ENCODE measurements at regions not wholly inside any gene's neighbourhood (a gene's known extent, or its start where the extent isn't known, plus 50 kb on each side); places are given as distances from the start of the nearest gene placed in this dataset.

DNA sequence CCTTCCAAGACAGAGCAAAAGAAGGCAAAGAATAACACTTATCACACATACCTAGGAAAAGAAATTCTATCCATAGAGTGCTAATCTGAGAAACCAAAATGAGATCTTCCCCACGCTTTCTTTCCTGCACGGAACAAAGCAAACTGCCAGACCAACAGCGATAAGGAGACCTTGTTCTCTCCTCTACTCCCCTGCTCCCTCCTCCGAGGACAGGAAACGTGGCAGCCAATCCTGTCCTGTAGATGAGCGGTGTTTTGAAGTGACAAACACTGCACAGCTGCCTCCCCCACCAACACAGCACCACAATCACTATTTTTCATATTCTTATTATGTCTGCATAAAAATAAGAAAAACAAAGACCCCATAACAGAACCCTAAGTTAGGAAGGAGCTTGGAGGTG, 113.9 kb upstream of the IRS2 start:
- Mint-ChIP-seq H3K4me1 (peaks cover 12% of the 10 kb centered on the region; the same call in 2 of the 3 replicates), H3K4me3 (peak overlapping the region; percentile 56; the same call in 2 of the 3 replicates), H3K9me3 (peaks cover 3% of the 10 kb centered on the region; the same call in 1 of the 3 replicates), H3K27me3 (ENCODE audit: insufficient read depth, low read depth, poor library complexity) (peaks cover 5% of the 10 kb centered on the region), H3K36me3 (ENCODE audit: low read depth) (peaks cover 5% of the 10 kb centered on the region; the same call in 2 of the 3 replicates), H3K27ac (no peak overlapping the region)
- H4K20me1 ChIP-seq (replicated peaks; ENCODE audit: insufficient read depth) = no peaks in the 10 kb centered on the region
- H3K4me3 ChIP-seq = peak overlapping the region; percentile 47
- no peaks in the 10 kb centered on the region for H3K27me3 ChIP-seq (ENCODE audit: insufficient read depth)
- peak overlapping the region; percentile 74 for H3K4me2 ChIP-seq
- H3F3A ChIP-seq (replicated peaks; ENCODE audit: low read depth) = no peaks in the 10 kb centered on the region
- H2AFZ ChIP-seq = peak overlapping the region; percentile 89
- ATAC-seq (peak; percentile 87), DNase-seq (ENCODE audit: low spot score) (peak; percentile 30)
- 0 out of 2 replicates have a peak, but pooled peaks cover 6% of the 10 kb centered on the region for H3K9me2 ChIP-seq (ENCODE audit: insufficient read depth)
- H3K36me3 ChIP-seq (ENCODE audit: insufficient read depth) = no peaks in the 10 kb centered on the region
- peaks cover 12% of the 10 kb centered on the region; the same call in 1 of the 2 replicates for H3K4me1 ChIP-seq (ENCODE audit: insufficient read depth)
- no peak overlapping the region for H3K27ac ChIP-seq (ENCODE audit: low read depth)
- TF ChIP-seq STAT1 (IDR thresholded peaks at IDR 0.05; ENCODE audit: unreplicated experiment) (no peak), ZNF331 (CRISPR knock-in tag; IDR thresholded peaks at IDR 0.05; ENCODE audit: low read depth) (no peak), NANOG (IDR thresholded peaks at IDR 0.05; ENCODE audit: borderline replicate concordance) (no peak), ZNF114 (CRISPR knock-in tag; IDR thresholded peaks at IDR 0.05) (no peak), EZH2phosphoT487 (IDR thresholded peaks at IDR 0.05; ENCODE audit: unreplicated experiment) (no peak), JUNB (IDR thresholded peaks at IDR 0.05; ENCODE audit: unreplicated experiment) (no peak), CREB1 (CRISPR knock-in tag; IDR thresholded peaks at IDR 0.05; ENCODE audit: low read depth) (no peak), POLR2AphosphoS5 (IDR thresholded peaks at IDR 0.05; ENCODE audit: low read depth) (no peak), EZH2 (IDR thresholded peaks at IDR 0.05; ENCODE audit: low read depth, unreplicated experiment) (no peak)
- TF ChIP-seq, protein P1, sequence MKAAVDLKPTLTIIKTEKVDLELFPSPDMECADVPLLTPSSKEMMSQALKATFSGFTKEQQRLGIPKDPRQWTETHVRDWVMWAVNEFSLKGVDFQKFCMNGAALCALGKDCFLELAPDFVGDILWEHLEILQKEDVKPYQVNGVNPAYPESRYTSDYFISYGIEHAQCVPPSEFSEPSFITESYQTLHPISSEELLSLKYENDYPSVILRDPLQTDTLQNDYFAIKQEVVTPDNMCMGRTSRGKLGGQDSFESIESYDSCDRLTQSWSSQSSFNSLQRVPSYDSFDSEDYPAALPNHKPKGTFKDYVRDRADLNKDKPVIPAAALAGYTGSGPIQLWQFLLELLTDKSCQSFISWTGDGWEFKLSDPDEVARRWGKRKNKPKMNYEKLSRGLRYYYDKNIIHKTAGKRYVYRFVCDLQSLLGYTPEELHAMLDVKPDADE (IDR thresholded peaks at IDR 0.05) = no peak
- TF ChIP-seq, protein P2, sequence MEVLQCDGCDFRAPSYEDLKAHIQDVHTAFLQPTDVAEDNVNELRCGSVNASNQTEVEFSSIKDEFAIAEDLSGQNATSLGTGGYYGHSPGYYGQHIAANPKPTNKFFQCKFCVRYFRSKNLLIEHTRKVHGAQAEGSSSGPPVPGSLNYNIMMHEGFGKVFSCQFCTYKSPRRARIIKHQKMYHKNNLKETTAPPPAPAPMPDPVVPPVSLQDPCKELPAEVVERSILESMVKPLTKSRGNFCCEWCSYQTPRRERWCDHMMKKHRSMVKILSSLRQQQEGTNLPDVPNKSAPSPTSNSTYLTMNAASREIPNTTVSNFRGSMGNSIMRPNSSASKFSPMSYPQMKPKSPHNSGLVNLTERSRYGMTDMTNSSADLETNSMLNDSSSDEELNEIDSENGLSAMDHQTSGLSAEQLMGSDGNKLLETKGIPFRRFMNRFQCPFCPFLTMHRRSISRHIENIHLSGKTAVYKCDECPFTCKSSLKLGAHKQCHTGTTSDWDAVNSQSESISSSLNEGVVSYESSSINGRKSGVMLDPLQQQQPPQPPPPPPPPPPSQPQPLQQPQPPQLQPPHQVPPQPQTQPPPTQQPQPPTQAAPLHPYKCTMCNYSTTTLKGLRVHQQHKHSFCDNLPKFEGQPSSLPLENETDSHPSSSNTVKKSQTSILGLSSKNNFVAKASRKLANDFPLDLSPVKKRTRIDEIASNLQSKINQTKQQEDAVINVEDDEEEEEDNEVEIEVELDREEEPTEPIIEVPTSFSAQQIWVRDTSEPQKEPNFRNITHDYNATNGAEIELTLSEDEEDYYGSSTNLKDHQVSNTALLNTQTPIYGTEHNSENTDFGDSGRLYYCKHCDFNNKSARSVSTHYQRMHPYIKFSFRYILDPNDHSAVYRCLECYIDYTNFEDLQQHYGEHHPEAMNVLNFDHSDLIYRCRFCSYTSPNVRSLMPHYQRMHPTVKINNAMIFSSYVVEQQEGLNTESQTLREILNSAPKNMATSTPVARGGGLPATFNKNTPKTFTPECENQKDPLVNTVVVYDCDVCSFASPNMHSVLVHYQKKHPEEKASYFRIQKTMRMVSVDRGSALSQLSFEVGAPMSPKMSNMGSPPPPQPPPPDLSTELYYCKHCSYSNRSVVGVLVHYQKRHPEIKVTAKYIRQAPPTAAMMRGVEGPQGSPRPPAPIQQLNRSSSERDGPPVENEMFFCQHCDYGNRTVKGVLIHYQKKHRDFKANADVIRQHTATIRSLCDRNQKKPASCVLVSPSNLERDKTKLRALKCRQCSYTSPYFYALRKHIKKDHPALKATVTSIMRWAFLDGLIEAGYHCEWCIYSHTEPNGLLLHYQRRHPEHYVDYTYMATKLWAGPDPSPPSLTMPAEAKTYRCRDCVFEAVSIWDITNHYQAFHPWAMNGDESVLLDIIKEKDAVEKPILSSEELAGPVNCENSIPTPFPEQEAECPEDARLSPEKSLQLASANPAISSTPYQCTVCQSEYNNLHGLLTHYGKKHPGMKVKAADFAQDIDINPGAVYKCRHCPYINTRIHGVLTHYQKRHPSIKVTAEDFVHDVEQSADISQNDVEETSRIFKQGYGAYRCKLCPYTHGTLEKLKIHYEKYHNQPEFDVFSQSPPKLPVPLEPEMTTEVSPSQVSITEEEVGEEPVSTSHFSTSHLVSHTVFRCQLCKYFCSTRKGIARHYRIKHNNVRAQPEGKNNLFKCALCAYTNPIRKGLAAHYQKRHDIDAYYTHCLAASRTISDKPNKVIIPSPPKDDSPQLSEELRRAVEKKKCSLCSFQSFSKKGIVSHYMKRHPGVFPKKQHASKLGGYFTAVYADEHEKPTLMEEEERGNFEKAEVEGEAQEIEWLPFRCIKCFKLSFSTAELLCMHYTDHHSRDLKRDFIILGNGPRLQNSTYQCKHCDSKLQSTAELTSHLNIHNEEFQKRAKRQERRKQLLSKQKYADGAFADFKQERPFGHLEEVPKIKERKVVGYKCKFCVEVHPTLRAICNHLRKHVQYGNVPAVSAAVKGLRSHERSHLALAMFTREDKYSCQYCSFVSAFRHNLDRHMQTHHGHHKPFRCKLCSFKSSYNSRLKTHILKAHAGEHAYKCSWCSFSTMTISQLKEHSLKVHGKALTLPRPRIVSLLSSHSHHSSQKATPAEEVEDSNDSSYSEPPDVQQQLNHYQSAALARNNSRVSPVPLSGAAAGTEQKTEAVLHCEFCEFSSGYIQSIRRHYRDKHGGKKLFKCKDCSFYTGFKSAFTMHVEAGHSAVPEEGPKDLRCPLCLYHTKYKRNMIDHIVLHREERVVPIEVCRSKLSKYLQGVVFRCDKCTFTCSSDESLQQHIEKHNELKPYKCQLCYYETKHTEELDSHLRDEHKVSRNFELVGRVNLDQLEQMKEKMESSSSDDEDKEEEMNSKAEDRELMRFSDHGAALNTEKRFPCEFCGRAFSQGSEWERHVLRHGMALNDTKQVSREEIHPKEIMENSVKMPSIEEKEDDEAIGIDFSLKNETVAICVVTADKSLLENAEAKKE (CRISPR knock-in tag; IDR thresholded peaks at IDR 0.05) = no peak
- TF ChIP-seq, protein P3, sequence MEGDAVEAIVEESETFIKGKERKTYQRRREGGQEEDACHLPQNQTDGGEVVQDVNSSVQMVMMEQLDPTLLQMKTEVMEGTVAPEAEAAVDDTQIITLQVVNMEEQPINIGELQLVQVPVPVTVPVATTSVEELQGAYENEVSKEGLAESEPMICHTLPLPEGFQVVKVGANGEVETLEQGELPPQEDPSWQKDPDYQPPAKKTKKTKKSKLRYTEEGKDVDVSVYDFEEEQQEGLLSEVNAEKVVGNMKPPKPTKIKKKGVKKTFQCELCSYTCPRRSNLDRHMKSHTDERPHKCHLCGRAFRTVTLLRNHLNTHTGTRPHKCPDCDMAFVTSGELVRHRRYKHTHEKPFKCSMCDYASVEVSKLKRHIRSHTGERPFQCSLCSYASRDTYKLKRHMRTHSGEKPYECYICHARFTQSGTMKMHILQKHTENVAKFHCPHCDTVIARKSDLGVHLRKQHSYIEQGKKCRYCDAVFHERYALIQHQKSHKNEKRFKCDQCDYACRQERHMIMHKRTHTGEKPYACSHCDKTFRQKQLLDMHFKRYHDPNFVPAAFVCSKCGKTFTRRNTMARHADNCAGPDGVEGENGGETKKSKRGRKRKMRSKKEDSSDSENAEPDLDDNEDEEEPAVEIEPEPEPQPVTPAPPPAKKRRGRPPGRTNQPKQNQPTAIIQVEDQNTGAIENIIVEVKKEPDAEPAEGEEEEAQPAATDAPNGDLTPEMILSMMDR (conservative IDR thresholded peaks at IDR 0.05; ENCODE audit: low read depth in 2 of 2) = no peak
- TF ChIP-seq, protein P4, sequence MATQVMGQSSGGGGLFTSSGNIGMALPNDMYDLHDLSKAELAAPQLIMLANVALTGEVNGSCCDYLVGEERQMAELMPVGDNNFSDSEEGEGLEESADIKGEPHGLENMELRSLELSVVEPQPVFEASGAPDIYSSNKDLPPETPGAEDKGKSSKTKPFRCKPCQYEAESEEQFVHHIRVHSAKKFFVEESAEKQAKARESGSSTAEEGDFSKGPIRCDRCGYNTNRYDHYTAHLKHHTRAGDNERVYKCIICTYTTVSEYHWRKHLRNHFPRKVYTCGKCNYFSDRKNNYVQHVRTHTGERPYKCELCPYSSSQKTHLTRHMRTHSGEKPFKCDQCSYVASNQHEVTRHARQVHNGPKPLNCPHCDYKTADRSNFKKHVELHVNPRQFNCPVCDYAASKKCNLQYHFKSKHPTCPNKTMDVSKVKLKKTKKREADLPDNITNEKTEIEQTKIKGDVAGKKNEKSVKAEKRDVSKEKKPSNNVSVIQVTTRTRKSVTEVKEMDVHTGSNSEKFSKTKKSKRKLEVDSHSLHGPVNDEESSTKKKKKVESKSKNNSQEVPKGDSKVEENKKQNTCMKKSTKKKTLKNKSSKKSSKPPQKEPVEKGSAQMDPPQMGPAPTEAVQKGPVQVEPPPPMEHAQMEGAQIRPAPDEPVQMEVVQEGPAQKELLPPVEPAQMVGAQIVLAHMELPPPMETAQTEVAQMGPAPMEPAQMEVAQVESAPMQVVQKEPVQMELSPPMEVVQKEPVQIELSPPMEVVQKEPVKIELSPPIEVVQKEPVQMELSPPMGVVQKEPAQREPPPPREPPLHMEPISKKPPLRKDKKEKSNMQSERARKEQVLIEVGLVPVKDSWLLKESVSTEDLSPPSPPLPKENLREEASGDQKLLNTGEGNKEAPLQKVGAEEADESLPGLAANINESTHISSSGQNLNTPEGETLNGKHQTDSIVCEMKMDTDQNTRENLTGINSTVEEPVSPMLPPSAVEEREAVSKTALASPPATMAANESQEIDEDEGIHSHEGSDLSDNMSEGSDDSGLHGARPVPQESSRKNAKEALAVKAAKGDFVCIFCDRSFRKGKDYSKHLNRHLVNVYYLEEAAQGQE (IDR thresholded peaks at IDR 0.05; ENCODE audit: unreplicated experiment) = no peak
- no peaks in the 10 kb centered on the region for H3K79me2 ChIP-seq (replicated peaks; ENCODE audit: insufficient read depth)
